ENCODE measurements at regions not wholly inside any gene's neighbourhood (a gene's known extent, or its start where the extent isn't known, plus 50 kb on each side); places are given as distances from the start of the nearest gene placed in this dataset.

GRCh38 chr3:79926522-79926921 is 158.7 kb upstream of the ROBO1 start:
- no peak for DNase-seq

GRCh38 chr3:79922633-79923032 is 154.8 kb upstream of the ROBO1 start:
- DNase-seq, result no peak

GRCh38 chr3:79917561-79917960 is 149.8 kb upstream of the ROBO1 start:
- DNase-seq, result no peak

GRCh38 chr3:79910337-79910736 is 142.5 kb upstream of the ROBO1 start:
- DNase-seq, result no peak

- no peak for DNase-seq
Measured at GRCh38 chr3:79906106-79906505, 138.3 kb upstream of the ROBO1 start.

GRCh38 chr3:79902151-79902550 is 134.4 kb upstream of the ROBO1 start:
- DNase-seq, result no peak

- no peak for DNase-seq
Measured at GRCh38 chr3:79898907-79899306, 131.1 kb upstream of the ROBO1 start.

- no peak for DNase-seq
Measured at GRCh38 chr3:79896086-79896485, 128.3 kb upstream of the ROBO1 start.

GRCh38 chr3:79887213-79887612 is 119.4 kb upstream of the ROBO1 start:
- no peak for DNase-seq

GRCh38 chr3:79886204-79886603 is 118.4 kb upstream of the ROBO1 start:
- no peak for DNase-seq

GRCh38 chr3:79885407-79885806 is 117.6 kb upstream of the ROBO1 start:
- no peak for DNase-seq

- DNase-seq, result no peak
Measured at GRCh38 chr3:79884354-79884753, 116.6 kb upstream of the ROBO1 start.

- DNase-seq, result no peak
Measured at GRCh38 chr3:79881431-79881830, 113.6 kb upstream of the ROBO1 start.

- DNase-seq, result no peak
Measured at GRCh38 chr3:79878708-79879107, 110.9 kb upstream of the ROBO1 start.

- no peak for DNase-seq
Measured at GRCh38 chr3:79874646-79875045, 106.8 kb upstream of the ROBO1 start.

- no peak for DNase-seq
Measured at GRCh38 chr3:79872483-79872882, 104.7 kb upstream of the ROBO1 start.

GRCh38 chr3:79871656-79872055 is 103.9 kb upstream of the ROBO1 start:
- DNase-seq, result no peak

- DNase-seq, result no peak
Measured at GRCh38 chr3:79870313-79870620, 102.5 kb upstream of the ROBO1 start.

- no peak for DNase-seq
Measured at GRCh38 chr3:79869461-79870312, 101.9 kb upstream of the ROBO1 start.

GRCh38 chr3:79866162-79866561 is 98.4 kb upstream of the ROBO1 start:
- no peak for DNase-seq

GRCh38 chr3:79864077-79864476 is 96.3 kb upstream of the ROBO1 start:
- DNase-seq, result no peak

GRCh38 chr3:79848876-79849275 is 81.1 kb upstream of the ROBO1 start:
- no peak for DNase-seq

- no peak for DNase-seq
Measured at GRCh38 chr3:79847928-79848327, 80.1 kb upstream of the ROBO1 start.

- DNase-seq, result no peak
Measured at GRCh38 chr3:79846148-79846933, 78.5 kb upstream of the ROBO1 start.

- no peak for DNase-seq
Measured at GRCh38 chr3:79845546-79845945, 77.7 kb upstream of the ROBO1 start.
